Stomach (tissue), 4 donors: ENCODE measurements at regions not wholly inside any gene's neighbourhood (a gene's known extent, or its start where the extent isn't known, plus 50 kb on each side); places are given as distances from the start of the nearest gene placed in this dataset.
"Not testable (repeated sequence)": the region's sequence is repeated elsewhere in the genome, so short reads cannot be mapped to it uniquely, and the experiment has no call there.

Experiments used
- CTCF ChIP-seq, 7 experiments: fragments of 450-650 bp in 4 of 7; fragments of 200-600 bp in 3 of 7; sonication (generic) in 3 of 7; IDR thresholded peaks; one replicate each; pipeline ENCODE4 v1.5.1; 2016 to 2019; ENCODE audit warnings: antibody characterized with exemption in 7 of 7, control low read depth in 2 of 7, mild to moderate bottlenecking in 1 of 7
- POLR2AphosphoS5 ChIP-seq, 3 donors: sonication (generic); formaldehyde crosslinking; IDR thresholded peaks; one replicate each; pipeline ENCODE4 v1.6.1; 2016; ENCODE audit warnings: antibody characterized with exemption in 3 of 3

- not testable (repeated sequence) for TF ChIP-seq CTCF, POLR2AphosphoS5 (IDR thresholded peaks at IDR 0.05)
These were observed 56.0 kb upstream of the XPO1 start for GRCh38 chr2:61594201-61594600.
